HepG2 (cell line): ENCODE measurements at regions not wholly inside any gene's neighbourhood (a gene's known extent, or its start where the extent isn't known, plus 50 kb on each side); places are given as distances from the start of the nearest gene placed in this dataset.

ENCODE experiments used
- AHR ChIP-seq: IDR thresholded peaks from 2 replicates; pipeline ENCODE4 v1.6.1; 2018; ENCODE audit warnings: missing genetic modification reagents, missing compliant biosample characterization
- ARHGAP35 ChIP-seq: sonication (generic); formaldehyde crosslinking; IDR thresholded peaks from 2 replicates; pipeline ENCODE4 v1.9.0; 2022; ENCODE audit warnings: mild to moderate bottlenecking, inconsistent platforms, moderate library complexity, missing genetic modification reagents, borderline replicate concordance
- CREB1 ChIP-seq, 2 experiments: fragments of 450-650 bp in 1 of 2; IDR thresholded peaks; 2 replicates each; pipeline ENCODE4 v1.6.1; 2016 to 2017; ENCODE audit warnings: control low read depth in 1 of 2, mild to moderate bottlenecking in 1 of 2, missing compliant biosample characterization in 1 of 2, missing genetic modification characterization in 1 of 2
- FOXC1 ChIP-seq: sonication (generic); formaldehyde crosslinking; IDR thresholded peaks from 2 replicates; pipeline ENCODE4 v1.8.0; 2022; ENCODE audit warnings: mild to moderate bottlenecking, missing genetic modification reagents, borderline replicate concordance
- ISL2 ChIP-seq: sonication (generic); formaldehyde crosslinking; IDR thresholded peaks from 2 replicates; pipeline ENCODE4 v1.5.0; 2020; ENCODE audit warnings: missing genetic modification reagents
- SAFB2 ChIP-seq: sonication (generic); formaldehyde crosslinking; IDR thresholded peaks from 2 replicates; pipeline ENCODE4 v1.5.1; 2020; ENCODE audit warnings: missing genetic modification reagents, low read depth, mild to moderate bottlenecking, borderline replicate concordance
- SMC3 ChIP-seq: IDR thresholded peaks from 2 replicates; pipeline ENCODE4 v1.6.1; 2011; ENCODE audit warnings: low read length, improper control_type of control experiment
- SRSF4 ChIP-seq: fragments of 200-400 bp; formaldehyde crosslinking; IDR thresholded peaks from one replicate; pipeline ENCODE4 v1.6.1; 2018; ENCODE audit warnings: mild to moderate bottlenecking, low read depth, low read length, moderate library complexity; ENCODE audit not compliant: poor library complexity, severe bottlenecking
- TMF1 ChIP-seq: sonication (generic); formaldehyde crosslinking; IDR thresholded peaks from 2 replicates; pipeline ENCODE4 v1.8.1; 2022; ENCODE audit warnings: low read depth, missing genetic modification reagents
- ZFP36 ChIP-seq: fragments of 150-350 bp; IDR thresholded peaks from 2 replicates; pipeline ENCODE4 v1.6.1; 2018; ENCODE audit warnings: borderline replicate concordance, low read length, low read depth; ENCODE audit not compliant: partially characterized antibody
- ZNF333 ChIP-seq: sonication (generic); formaldehyde crosslinking; IDR thresholded peaks from 2 replicates; pipeline ENCODE4 v1.4.0; 2020; ENCODE audit warnings: mild to moderate bottlenecking, missing genetic modification reagents, borderline replicate concordance
- ZNF644 ChIP-seq: IDR thresholded peaks from 2 replicates; pipeline ENCODE4 v1.6.1; 2016; ENCODE audit warnings: low read depth
- TF ChIP-seq, protein P1 (sequence below): sonication (generic); formaldehyde crosslinking; IDR thresholded peaks from 2 replicates; pipeline ENCODE4 v1.4.0; 2020; ENCODE audit warnings: mild to moderate bottlenecking, missing genetic modification reagents, borderline replicate concordance
- TF ChIP-seq, protein P2 (sequence below): sonication (generic); formaldehyde crosslinking; IDR thresholded peaks from 2 replicates; pipeline ENCODE4 v1.4.0; 2020; ENCODE audit warnings: low read depth, mild to moderate bottlenecking, missing genetic modification reagents
- TF ChIP-seq, protein P3 (sequence below): sonication (generic); formaldehyde crosslinking; IDR thresholded peaks from 2 replicates; pipeline ENCODE4 v1.5.0; 2020; ENCODE audit warnings: mild to moderate bottlenecking, low read depth, missing genetic modification reagents, borderline replicate concordance
- TF ChIP-seq, protein P4 (sequence below): sonication (generic); formaldehyde crosslinking; IDR thresholded peaks from 2 replicates; pipeline ENCODE4 v1.4.0; 2020; ENCODE audit warnings: low read depth, missing genetic modification reagents
- TF ChIP-seq, protein P5 (sequence below): sonication (generic); formaldehyde crosslinking; IDR thresholded peaks from 2 replicates; pipeline ENCODE4 v1.4.0; 2020; ENCODE audit warnings: missing genetic modification reagents, mild to moderate bottlenecking, borderline replicate concordance

DNA sequence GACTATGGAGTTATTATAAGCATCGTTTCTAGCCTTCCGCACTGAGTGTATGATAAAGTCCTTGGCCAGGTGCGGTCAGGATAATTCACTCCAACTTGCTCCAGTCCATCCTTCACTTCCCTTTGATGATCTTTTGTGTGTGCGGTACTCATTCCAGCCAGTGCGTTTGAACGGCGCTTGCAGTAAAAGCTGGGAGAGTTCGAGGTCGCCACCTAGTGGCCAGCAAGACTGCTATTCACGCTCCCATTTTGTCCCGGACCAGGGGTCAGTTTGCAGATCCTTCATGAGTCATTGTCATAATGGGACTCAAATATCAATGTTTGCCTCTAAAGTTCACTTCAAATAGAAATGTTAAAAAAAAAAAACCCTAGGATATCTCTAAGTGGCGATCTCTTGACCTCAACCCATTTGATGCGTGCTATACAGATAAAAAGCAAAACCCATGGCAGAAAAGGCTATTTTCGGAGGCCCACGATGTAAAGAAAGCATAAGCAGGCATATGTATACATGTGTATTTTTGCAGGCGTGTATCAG lies 417.1 kb downstream of the TMEM114 start (continued):
- TF ChIP-seq SMC3 = peak; percentile 95
- 0 out of 2 replicates have a peak, but pooled peaks have one; percentile 26 for TF ChIP-seq FOXC1 (CRISPR knock-in tag)
- TF ChIP-seq ZFP36 = peak; percentile 61
- peak; percentile 51 for TF ChIP-seq CREB1 (IDR thresholded peaks at IDR 0.05)
- TF ChIP-seq CREB1 (CRISPR knock-in tag; IDR thresholded peaks at IDR 0.05) = peak; percentile 31; the same call in 1 of the 2 replicates
- TF ChIP-seq, protein P1, sequence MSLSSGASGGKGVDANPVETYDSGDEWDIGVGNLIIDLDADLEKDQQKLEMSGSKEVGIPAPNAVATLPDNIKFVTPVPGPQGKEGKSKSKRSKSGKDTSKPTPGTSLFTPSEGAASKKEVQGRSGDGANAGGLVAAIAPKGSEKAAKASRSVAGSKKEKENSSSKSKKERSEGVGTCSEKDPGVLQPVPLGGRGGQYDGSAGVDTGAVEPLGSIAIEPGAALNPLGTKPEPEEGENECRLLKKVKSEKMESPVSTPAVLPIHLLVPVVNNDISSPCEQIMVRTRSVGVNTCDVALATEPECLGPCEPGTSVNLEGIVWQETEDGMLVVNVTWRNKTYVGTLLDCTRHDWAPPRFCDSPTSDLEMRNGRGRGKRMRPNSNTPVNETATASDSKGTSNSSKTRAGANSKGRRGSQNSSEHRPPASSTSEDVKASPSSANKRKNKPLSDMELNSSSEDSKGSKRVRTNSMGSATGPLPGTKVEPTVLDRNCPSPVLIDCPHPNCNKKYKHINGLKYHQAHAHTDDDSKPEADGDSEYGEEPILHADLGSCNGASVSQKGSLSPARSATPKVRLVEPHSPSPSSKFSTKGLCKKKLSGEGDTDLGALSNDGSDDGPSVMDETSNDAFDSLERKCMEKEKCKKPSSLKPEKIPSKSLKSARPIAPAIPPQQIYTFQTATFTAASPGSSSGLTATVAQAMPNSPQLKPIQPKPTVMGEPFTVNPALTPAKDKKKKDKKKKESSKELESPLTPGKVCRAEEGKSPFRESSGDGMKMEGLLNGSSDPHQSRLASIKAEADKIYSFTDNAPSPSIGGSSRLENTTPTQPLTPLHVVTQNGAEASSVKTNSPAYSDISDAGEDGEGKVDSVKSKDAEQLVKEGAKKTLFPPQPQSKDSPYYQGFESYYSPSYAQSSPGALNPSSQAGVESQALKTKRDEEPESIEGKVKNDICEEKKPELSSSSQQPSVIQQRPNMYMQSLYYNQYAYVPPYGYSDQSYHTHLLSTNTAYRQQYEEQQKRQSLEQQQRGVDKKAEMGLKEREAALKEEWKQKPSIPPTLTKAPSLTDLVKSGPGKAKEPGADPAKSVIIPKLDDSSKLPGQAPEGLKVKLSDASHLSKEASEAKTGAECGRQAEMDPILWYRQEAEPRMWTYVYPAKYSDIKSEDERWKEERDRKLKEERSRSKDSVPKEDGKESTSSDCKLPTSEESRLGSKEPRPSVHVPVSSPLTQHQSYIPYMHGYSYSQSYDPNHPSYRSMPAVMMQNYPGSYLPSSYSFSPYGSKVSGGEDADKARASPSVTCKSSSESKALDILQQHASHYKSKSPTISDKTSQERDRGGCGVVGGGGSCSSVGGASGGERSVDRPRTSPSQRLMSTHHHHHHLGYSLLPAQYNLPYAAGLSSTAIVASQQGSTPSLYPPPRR (CRISPR knock-in tag) = peak; percentile 89
- no peak for TF ChIP-seq SRSF4
- TF ChIP-seq, protein P2, sequence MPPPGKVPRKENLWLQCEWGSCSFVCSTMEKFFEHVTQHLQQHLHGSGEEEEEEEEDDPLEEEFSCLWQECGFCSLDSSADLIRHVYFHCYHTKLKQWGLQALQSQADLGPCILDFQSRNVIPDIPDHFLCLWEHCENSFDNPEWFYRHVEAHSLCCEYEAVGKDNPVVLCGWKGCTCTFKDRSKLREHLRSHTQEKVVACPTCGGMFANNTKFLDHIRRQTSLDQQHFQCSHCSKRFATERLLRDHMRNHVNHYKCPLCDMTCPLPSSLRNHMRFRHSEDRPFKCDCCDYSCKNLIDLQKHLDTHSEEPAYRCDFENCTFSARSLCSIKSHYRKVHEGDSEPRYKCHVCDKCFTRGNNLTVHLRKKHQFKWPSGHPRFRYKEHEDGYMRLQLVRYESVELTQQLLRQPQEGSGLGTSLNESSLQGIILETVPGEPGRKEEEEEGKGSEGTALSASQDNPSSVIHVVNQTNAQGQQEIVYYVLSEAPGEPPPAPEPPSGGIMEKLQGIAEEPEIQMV (CRISPR knock-in tag) = peak; percentile 72; the same call in 1 of the 2 replicates
- TF ChIP-seq, protein P3, sequence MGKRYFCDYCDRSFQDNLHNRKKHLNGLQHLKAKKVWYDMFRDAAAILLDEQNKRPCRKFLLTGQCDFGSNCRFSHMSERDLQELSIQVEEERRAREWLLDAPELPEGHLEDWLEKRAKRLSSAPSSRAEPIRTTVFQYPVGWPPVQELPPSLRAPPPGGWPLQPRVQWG (CRISPR knock-in tag) = no peak
- TF ChIP-seq ZNF333 (CRISPR knock-in tag) = no peak
- TF ChIP-seq, protein P4, sequence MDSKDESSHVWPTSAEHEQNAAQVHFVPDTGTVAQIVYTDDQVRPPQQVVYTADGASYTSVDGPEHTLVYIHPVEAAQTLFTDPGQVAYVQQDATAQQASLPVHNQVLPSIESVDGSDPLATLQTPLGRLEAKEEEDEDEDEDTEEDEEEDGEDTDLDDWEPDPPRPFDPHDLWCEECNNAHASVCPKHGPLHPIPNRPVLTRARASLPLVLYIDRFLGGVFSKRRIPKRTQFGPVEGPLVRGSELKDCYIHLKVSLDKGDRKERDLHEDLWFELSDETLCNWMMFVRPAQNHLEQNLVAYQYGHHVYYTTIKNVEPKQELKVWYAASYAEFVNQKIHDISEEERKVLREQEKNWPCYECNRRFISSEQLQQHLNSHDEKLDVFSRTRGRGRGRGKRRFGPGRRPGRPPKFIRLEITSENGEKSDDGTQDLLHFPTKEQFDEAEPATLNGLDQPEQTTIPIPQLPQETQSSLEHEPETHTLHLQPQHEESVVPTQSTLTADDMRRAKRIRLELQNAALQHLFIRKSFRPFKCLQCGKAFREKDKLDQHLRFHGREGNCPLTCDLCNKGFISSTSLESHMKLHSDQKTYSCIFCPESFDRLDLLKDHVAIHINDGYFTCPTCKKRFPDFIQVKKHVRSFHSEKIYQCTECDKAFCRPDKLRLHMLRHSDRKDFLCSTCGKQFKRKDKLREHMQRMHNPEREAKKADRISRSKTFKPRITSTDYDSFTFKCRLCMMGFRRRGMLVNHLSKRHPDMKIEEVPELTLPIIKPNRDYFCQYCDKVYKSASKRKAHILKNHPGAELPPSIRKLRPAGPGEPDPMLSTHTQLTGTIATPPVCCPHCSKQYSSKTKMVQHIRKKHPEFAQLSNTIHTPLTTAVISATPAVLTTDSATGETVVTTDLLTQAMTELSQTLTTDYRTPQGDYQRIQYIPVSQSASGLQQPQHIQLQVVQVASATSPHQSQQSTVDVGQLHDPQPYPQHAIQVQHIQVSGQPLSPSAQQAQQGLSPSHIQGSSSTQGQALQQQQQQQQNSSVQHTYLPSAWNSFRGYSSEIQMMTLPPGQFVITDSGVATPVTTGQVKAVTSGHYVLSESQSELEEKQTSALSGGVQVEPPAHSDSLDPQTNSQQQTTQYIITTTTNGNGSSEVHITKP (CRISPR knock-in tag) = peak; percentile 48; the same call in 1 of the 2 replicates
- peak; percentile 51; the same call in 1 of the 2 replicates for TF ChIP-seq ISL2 (CRISPR knock-in tag)
- TF ChIP-seq SAFB2 (CRISPR knock-in tag) = no peak
- TF ChIP-seq, protein P5, sequence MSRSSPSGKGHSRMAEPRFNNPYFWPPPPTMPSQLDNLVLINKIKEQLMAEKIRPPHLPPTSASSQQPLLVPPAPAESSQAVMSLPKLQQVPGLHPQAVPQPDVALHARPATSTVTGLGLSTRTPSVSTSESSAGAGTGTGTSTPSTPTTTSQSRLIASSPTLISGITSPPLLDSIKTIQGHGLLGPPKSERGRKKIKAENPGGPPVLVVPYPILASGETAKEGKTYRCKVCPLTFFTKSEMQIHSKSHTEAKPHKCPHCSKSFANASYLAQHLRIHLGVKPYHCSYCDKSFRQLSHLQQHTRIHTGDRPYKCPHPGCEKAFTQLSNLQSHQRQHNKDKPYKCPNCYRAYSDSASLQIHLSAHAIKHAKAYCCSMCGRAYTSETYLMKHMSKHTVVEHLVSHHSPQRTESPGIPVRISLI (CRISPR knock-in tag) = peak; percentile 94
- 0 out of 2 replicates have a peak, but pooled peaks have one; percentile 48 for TF ChIP-seq AHR (CRISPR knock-in tag)
- peak; percentile 88 for TF ChIP-seq ZNF644 (CRISPR knock-in tag)
- no peak for TF ChIP-seq TMF1 (CRISPR knock-in tag)
- TF ChIP-seq ARHGAP35 (CRISPR knock-in tag) = peak; percentile 63; the same call in 1 of the 2 replicates
